CD14-positive monocyte (primary cell): ENCODE measurements at regions not wholly inside any gene's neighbourhood (a gene's known extent, or its start where the extent isn't known, plus 50 kb on each side); places are given as distances from the start of the nearest gene placed in this dataset.

ENCODE experiments used
- DNase-seq, 3 donors: peaks; one replicate each; pipeline ENCODE4 v3.0.0-alpha.2; 2011 to 2022
- H2AFZ ChIP-seq: 2 replicates; pipeline ENCODE4 v1.6.0; 2012; ENCODE audit warnings: mild to moderate bottlenecking, low read depth, low read length, inconsistent platforms; ENCODE audit not compliant: insufficient read depth, poor library complexity, severe bottlenecking
- H3K27ac ChIP-seq, 2 donors: 1 replicate in 1 of 2; 2 replicates in 1 of 2; pipeline ENCODE4 v1.5.1; 2012 to 2013; ENCODE audit warnings: low read length in 2 of 2, control low read depth in 1 of 2, inconsistent platforms in 1 of 2, low read depth in 1 of 2, mild to moderate bottlenecking in 1 of 2
- H3K27me3 ChIP-seq, 2 donors: one replicate each; pipeline versions ENCODE4 v1.6.0 to v1.6.1; 2011 to 2013; ENCODE audit warnings: low read length in 2 of 2; ENCODE audit not compliant: control insufficient read depth in 2 of 2, insufficient read depth in 2 of 2
- H3K36me3 ChIP-seq, 2 donors: replicated peaks in 1 of 2; 1 replicate in 1 of 2; 2 replicates in 1 of 2; pipeline versions ENCODE4 v1.5.1 to v1.6.1; 2012 to 2013; ENCODE audit warnings: low read length in 2 of 2, control low read depth in 1 of 2, inconsistent platforms in 1 of 2, mild to moderate bottlenecking in 1 of 2; ENCODE audit not compliant: insufficient read depth in 2 of 2, control insufficient read depth in 1 of 2
- H3K4me1 ChIP-seq, 2 donors: 1 replicate in 1 of 2; 2 replicates in 1 of 2; pipeline versions ENCODE4 v1.5.1 to v1.6.1; 2012 to 2013; ENCODE audit warnings: low read length in 2 of 2, control low read depth in 1 of 2, inconsistent platforms in 1 of 2, mild to moderate bottlenecking in 1 of 2, moderate library complexity in 1 of 2; ENCODE audit not compliant: insufficient read depth in 2 of 2, control insufficient read depth in 1 of 2
- H3K4me2 ChIP-seq: replicated peaks from 2 replicates; pipeline ENCODE3; 2012; ENCODE audit warnings: low read length, moderate library complexity, mild to moderate bottlenecking; ENCODE audit not compliant: poor library complexity, severe bottlenecking; ENCODE audit errors: extremely low read depth
- H3K4me3 ChIP-seq, 3 experiments: fragments of 200-600 bp in 1 of 3; sonication (generic) in 1 of 3; replicated peaks in 1 of 3; 1 replicate in 2 of 3; 2 replicates in 1 of 3; pipeline ENCODE4 v1.5.1; 2011 to 2013; ENCODE audit warnings: low read length in 3 of 3, mild to moderate bottlenecking in 3 of 3, control low read depth in 2 of 3, low read depth in 2 of 3, inconsistent platforms in 1 of 3, moderate library complexity in 1 of 3
- H3K79me2 ChIP-seq: 2 replicates; pipeline ENCODE4 v1.6.0; 2012; ENCODE audit warnings: mild to moderate bottlenecking, control low read depth, inconsistent platforms, low read length, moderate library complexity; ENCODE audit not compliant: insufficient read depth
- H3K9ac ChIP-seq: 2 replicates; pipeline ENCODE4 v1.6.0; 2017; ENCODE audit warnings: low read length, mild to moderate bottlenecking; ENCODE audit not compliant: insufficient read depth, poor library complexity, severe bottlenecking
- H3K9me3 ChIP-seq, 2 donors: replicated peaks in 1 of 2; 1 replicate in 1 of 2; 2 replicates in 1 of 2; pipeline versions ENCODE4 v1.5.1 to v1.6.1; 2012 to 2013; ENCODE audit warnings: low read length in 2 of 2, control low read depth in 1 of 2; ENCODE audit not compliant: control insufficient read depth in 1 of 2, insufficient read depth in 1 of 2
- H4K20me1 ChIP-seq: 2 replicates; pipeline ENCODE4 v1.6.0; 2012; ENCODE audit warnings: mild to moderate bottlenecking, low read length, control low read depth, moderate library complexity; ENCODE audit not compliant: insufficient read depth
- H3K27ac Mint-ChIP-seq, 7 donors: one replicate each; pipeline ENCODE4 v1.8.0; 2020; ENCODE audit warnings: mild to moderate bottlenecking in 7 of 7, mixed read lengths in 7 of 7, moderate library complexity in 6 of 7, inconsistent platforms in 2 of 7
- H3K27me3 Mint-ChIP-seq, 3 donors: one replicate each; pipeline ENCODE4 v1.8.0; 2021 to 2022; ENCODE audit warnings: low read depth in 3 of 3, mild to moderate bottlenecking in 3 of 3, mixed read lengths in 3 of 3, moderate library complexity in 3 of 3, inconsistent platforms in 1 of 3
- H3K36me3 Mint-ChIP-seq, 2 donors: one replicate each; pipeline ENCODE4 v1.8.0; 2020; ENCODE audit warnings: mixed read lengths in 2 of 2, inconsistent platforms in 1 of 2, mild to moderate bottlenecking in 1 of 2
- H3K4me1 Mint-ChIP-seq: one replicate; pipeline ENCODE4 v1.8.0; 2020; ENCODE audit warnings: mild to moderate bottlenecking, mixed read lengths
- H3K4me3 Mint-ChIP-seq, 2 donors: one replicate each; pipeline ENCODE4 v1.8.0; 2020; ENCODE audit warnings: mild to moderate bottlenecking in 2 of 2, mixed read lengths in 2 of 2, moderate library complexity in 1 of 2
- H3K9me3 Mint-ChIP-seq, 7 donors: one replicate each; pipeline ENCODE4 v1.8.0; 2020 to 2022; ENCODE audit warnings: mixed read lengths in 7 of 7, mild to moderate bottlenecking in 6 of 7, moderate library complexity in 6 of 7, inconsistent platforms in 2 of 7
- WGBS: methylation state at CpG from one replicate; pipeline ENCODE4 v1.1.5; 2013; ENCODE audit warnings: missing lambda C conversion rate; ENCODE audit not compliant: insufficient coverage; 5-methylcytosine and 5-hydroxymethylcytosine counted together
- intact Hi-C, 2 donors: fragments of 100-400 bp; cut with micrococcal nuclease; formaldehyde crosslinking; loops; one replicate each; pipeline versions ENCODE4 v1.15.0 to v1.15.1; 2023
- TF ChIP-seq, protein P1 (sequence below): fragments of 200-600 bp; IDR thresholded peaks from one replicate; pipeline ENCODE4 v1.8.0; 2022; ENCODE audit warnings: antibody characterized with exemption, mild to moderate bottlenecking

DNA sequence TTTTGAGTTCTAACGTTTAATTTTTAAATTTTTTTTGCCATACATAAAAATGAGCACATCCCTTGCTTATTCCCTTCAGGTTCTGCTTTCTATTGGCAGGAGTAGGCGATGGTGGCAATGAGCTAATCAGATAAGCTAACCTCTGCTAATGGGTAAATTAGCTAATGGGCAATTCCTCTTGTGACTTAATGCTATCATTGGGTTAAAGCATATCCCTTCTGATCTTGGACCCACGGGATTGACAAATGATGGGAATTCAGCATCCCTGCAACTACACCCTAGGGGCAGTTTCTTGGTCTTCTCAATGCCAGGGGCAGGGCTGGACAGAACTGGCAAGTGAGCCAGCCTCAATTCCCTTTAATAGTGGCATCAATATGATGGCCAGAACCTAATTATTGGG, 70.2 kb upstream of the IL12B start:
- Histone ChIP-seq H3K9ac (no peak overlapping the region), H4K20me1 (no peaks in the 10 kb centered on the region), H3K9me3 (no peaks in the 10 kb centered on the region), H3K79me2 (no peaks in the 10 kb centered on the region), H3K27ac (no peak overlapping the region), H3K4me3 (no peak overlapping the region), H2AFZ (no peak overlapping the region), H3K27me3 (no peaks in the 10 kb centered on the region), H3K4me1 (peaks cover 2 to 5% of the 10 kb centered on the region in 2 donors), H3K36me3 (no peaks in the 10 kb centered on the region), H3K4me2 (no peak overlapping the region)
- TF ChIP-seq, protein P1, sequence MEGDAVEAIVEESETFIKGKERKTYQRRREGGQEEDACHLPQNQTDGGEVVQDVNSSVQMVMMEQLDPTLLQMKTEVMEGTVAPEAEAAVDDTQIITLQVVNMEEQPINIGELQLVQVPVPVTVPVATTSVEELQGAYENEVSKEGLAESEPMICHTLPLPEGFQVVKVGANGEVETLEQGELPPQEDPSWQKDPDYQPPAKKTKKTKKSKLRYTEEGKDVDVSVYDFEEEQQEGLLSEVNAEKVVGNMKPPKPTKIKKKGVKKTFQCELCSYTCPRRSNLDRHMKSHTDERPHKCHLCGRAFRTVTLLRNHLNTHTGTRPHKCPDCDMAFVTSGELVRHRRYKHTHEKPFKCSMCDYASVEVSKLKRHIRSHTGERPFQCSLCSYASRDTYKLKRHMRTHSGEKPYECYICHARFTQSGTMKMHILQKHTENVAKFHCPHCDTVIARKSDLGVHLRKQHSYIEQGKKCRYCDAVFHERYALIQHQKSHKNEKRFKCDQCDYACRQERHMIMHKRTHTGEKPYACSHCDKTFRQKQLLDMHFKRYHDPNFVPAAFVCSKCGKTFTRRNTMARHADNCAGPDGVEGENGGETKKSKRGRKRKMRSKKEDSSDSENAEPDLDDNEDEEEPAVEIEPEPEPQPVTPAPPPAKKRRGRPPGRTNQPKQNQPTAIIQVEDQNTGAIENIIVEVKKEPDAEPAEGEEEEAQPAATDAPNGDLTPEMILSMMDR: no peak
- no peaks in the 10 kb centered on the region for H3K36me3 Mint-ChIP-seq
- H3K9me3 Mint-ChIP-seq: peaks cover 0 to 3% (median 0%) of the 10 kb centered on the region in 7 donors
- peaks cover 7% of the 10 kb centered on the region for H3K4me1 Mint-ChIP-seq
- no peak overlapping the region for H3K27ac Mint-ChIP-seq
- no peak overlapping the region for H3K4me3 Mint-ChIP-seq
- WGBS: no CpG with 5 or more reads among the region's 3 CpGs
- DNase-seq: no peak
- intact Hi-C loops: loop anchor here in 1 of 2 donors (10.0 kb wide), 1 partner anchor 66 kb away; the partner anchor contains the start of gene IL12B
- H3K27me3 Mint-ChIP-seq: peaks cover 2 to 4% (median 4%) of the 10 kb centered on the region in 3 donors

DNA sequence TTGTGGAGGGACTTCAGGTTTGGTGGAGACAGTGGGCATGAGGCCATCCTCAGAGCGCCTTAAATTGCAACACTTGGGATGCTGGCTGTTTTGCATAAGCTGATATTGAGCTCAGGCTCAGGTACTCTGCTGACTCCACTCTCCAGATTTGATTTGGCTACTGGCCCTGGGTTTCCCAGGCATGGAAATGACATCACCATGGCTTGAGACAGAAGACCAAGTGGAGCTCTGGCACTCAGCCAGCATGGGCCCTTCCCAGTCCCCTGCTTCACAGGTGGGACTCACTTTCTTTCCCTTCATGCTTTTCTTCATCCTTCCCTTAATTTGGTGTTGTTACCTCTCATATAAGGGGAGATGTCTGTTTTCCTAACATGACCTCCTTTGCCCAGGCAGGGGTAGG, 72.0 kb upstream of the IL12B start:
- WGBS: 46% methylated on average over 1 of the region's 1 CpG
- H3K9me3 Mint-ChIP-seq: no peaks in the 10 kb centered on the region
- Histone ChIP-seq H4K20me1 (no peaks in the 10 kb centered on the region), H3K27me3 (no peaks in the 10 kb centered on the region), H3K9ac (no peak overlapping the region), H3K4me2 (no peak overlapping the region), H3K9me3 (no peaks in the 10 kb centered on the region), H2AFZ (no peak overlapping the region), H3K4me3 (no peak overlapping the region), H3K79me2 (no peaks in the 10 kb centered on the region), H3K36me3 (no peaks in the 10 kb centered on the region), H3K27ac (no peak overlapping the region), H3K4me1 (peaks cover 8 to 12% of the 10 kb centered on the region in 2 donors)
- intact Hi-C loops: loop anchor here in 1 of 2 donors (10.0 kb wide), 1 partner anchor 68 kb away; the partner anchor contains the start of gene IL12B
- TF ChIP-seq, protein P1: no peak
- peaks cover 0 to 3% (median 2%) of the 10 kb centered on the region in 3 donors for H3K27me3 Mint-ChIP-seq
- no peak overlapping the region for H3K27ac Mint-ChIP-seq
- no peak for DNase-seq
- H3K36me3 Mint-ChIP-seq: no peaks in the 10 kb centered on the region
- peaks cover 13% of the 10 kb centered on the region for H3K4me1 Mint-ChIP-seq
- no peak overlapping the region for H3K4me3 Mint-ChIP-seq
